ENCODE measurements at regions not wholly inside any gene's neighbourhood (a gene's known extent, or its start where the extent isn't known, plus 50 kb on each side); places are given as distances from the start of the nearest gene placed in this dataset.

GRCh38 chr11:101262258-101262657 is 132.6 kb upstream of the PGR start:
- no peak overlapping the region for H2AFZ ChIP-seq (ENCODE audit: low read depth, low read length)
- no peaks in the 10 kb centered on the region for H3K9me1 ChIP-seq (ENCODE audit: control insufficient read depth, insufficient read depth, low read length)
- H3K4me2 ChIP-seq (ENCODE audit: insufficient read depth, low read length), result no peak overlapping the region
- H3K27ac ChIP-seq (ENCODE audit: extremely low read depth, low read depth, low read length), result no peak overlapping the region
- no peaks in the 10 kb centered on the region for H3K27me3 ChIP-seq (ENCODE audit: control insufficient read depth in 2 of 2, insufficient read depth in 2 of 2, low read length in 2 of 2)
- DNase-seq (ENCODE audit: extremely low read depth in 1 of 4, low spot score in 3 of 4) (no peak), ATAC-seq (no peak), FAIRE-seq (no peak)
- BruUV-seq (replicated peaks), result no TSS peak
- no peaks in the 10 kb centered on the region for H4K20me1 ChIP-seq (replicated peaks; ENCODE audit: control insufficient read depth, insufficient read depth, low read length)
- no peaks in the 10 kb centered on the region for H3K4me1 ChIP-seq (replicated peaks in 1 of 2; ENCODE audit: control insufficient read depth in 2 of 2, insufficient read depth in 2 of 2, low read length in 2 of 2)
- H3K4me3 ChIP-seq, result no peak overlapping the region
- H3K9me3 ChIP-seq (replicated peaks; ENCODE audit: control insufficient read depth, insufficient read depth, low read depth, low read length), result no peaks in the 10 kb centered on the region
- POLR2A ChIA-PET, result no interaction called here
- no peaks in the 10 kb centered on the region for H3K36me3 ChIP-seq (ENCODE audit: control insufficient read depth, insufficient read depth, low read length)
- in situ Hi-C loops (cut with MboI), result no loop called here
- H3K9ac ChIP-seq (ENCODE audit: insufficient read depth in 1 of 2, low read depth in 2 of 2, low read length in 2 of 2), result no peak overlapping the region
- intact Hi-C loops (cut with micrococcal nuclease), result no loop called here
- no peak for TF ChIP-seq BRD9 (IDR thresholded peaks at IDR 0.05; ENCODE audit: low read depth, partially characterized antibody)
- no peak for TF ChIP-seq C11orf30 (IDR thresholded peaks at IDR 0.05; ENCODE audit: low read depth)
- TF ChIP-seq HDAC6 (IDR thresholded peaks at IDR 0.05; ENCODE audit: low read depth, low read length), result no peak
- TF ChIP-seq ZNF133 (CRISPR knock-in tag; IDR thresholded peaks at IDR 0.05), result no peak
- no peak for TF ChIP-seq ZNF217 (CRISPR knock-in tag; IDR thresholded peaks at IDR 0.05)
- TF ChIP-seq SREBF2 (CRISPR knock-in tag; IDR thresholded peaks at IDR 0.05), result no peak
- CTCF ChIA-PET (ENCODE audit: low intra/inter-chr PET ratio), result no interaction called here
- WGBS (ENCODE audit: insufficient coverage, low coverage, missing lambda C conversion rate), result 0% methylated on average over 1 of the region's 1 CpG
- no peaks in the 10 kb centered on the region for H3K79me2 ChIP-seq (ENCODE audit: control insufficient read depth, insufficient read depth, low read length)

- no peaks in the 10 kb centered on the region for H3K27me3 ChIP-seq (ENCODE audit: control insufficient read depth in 2 of 2, insufficient read depth in 2 of 2, low read length in 2 of 2)
- POLR2A ChIA-PET, result no interaction called here
- no peak for DNase-seq (ENCODE audit: extremely low read depth in 1 of 4, low spot score in 3 of 4)
- BruUV-seq (replicated peaks), result no TSS peak
- H3K27ac ChIP-seq (ENCODE audit: extremely low read depth, low read depth, low read length), result no peak overlapping the region
- CTCF ChIA-PET (ENCODE audit: low intra/inter-chr PET ratio), result no interaction called here
- no peaks in the 10 kb centered on the region for H3K9me1 ChIP-seq (ENCODE audit: control insufficient read depth, insufficient read depth, low read length)
- in situ Hi-C loops (cut with MboI), result no loop called here
- H3K4me2 ChIP-seq (ENCODE audit: insufficient read depth, low read length), result no peak overlapping the region
- H3K4me1 ChIP-seq (replicated peaks in 1 of 2; ENCODE audit: control insufficient read depth in 2 of 2, insufficient read depth in 2 of 2, low read length in 2 of 2), result no peaks in the 10 kb centered on the region
- no peaks in the 10 kb centered on the region for H3K36me3 ChIP-seq (ENCODE audit: control insufficient read depth, insufficient read depth, low read length)
- 4% methylated on average over 2 of the region's 2 CpGs for WGBS (ENCODE audit: insufficient coverage, low coverage, missing lambda C conversion rate)
- intact Hi-C loops (cut with micrococcal nuclease), result no loop called here
- H3K4me3 ChIP-seq, result no peak overlapping the region
- H2AFZ ChIP-seq (ENCODE audit: low read depth, low read length), result no peak overlapping the region
- no peak for FAIRE-seq
- H3K79me2 ChIP-seq (ENCODE audit: control insufficient read depth, insufficient read depth, low read length), result no peaks in the 10 kb centered on the region
- no peak overlapping the region for H3K9ac ChIP-seq (ENCODE audit: insufficient read depth in 1 of 2, low read depth in 2 of 2, low read length in 2 of 2)
- no peaks in the 10 kb centered on the region for H4K20me1 ChIP-seq (replicated peaks; ENCODE audit: control insufficient read depth, insufficient read depth, low read length)
- no peaks in the 10 kb centered on the region for H3K9me3 ChIP-seq (replicated peaks; ENCODE audit: control insufficient read depth, insufficient read depth, low read depth, low read length)
- ATAC-seq, result no peak
- TF ChIP-seq POLR2AphosphoS2 (IDR thresholded peaks at IDR 0.05; ENCODE audit: low read length) (no peak), ZC3H8 (IDR thresholded peaks at IDR 0.05) (no peak), RNF2 (IDR thresholded peaks at IDR 0.05) (no peak), SIN3A (IDR thresholded peaks at IDR 0.05; ENCODE audit: borderline replicate concordance in 2 of 2, control insufficient read depth in 1 of 2, low read depth in 2 of 2, low read length in 2 of 2) (no peak), SREBF2 (CRISPR knock-in tag; IDR thresholded peaks at IDR 0.05) (no peak), THAP12 (CRISPR knock-in tag; IDR thresholded peaks at IDR 0.05) (no peak), ZNF707 (CRISPR knock-in tag; conservative IDR thresholded peaks at IDR 0.05) (no peak), HIVEP1 (CRISPR knock-in tag; IDR thresholded peaks at IDR 0.05) (no peak), HDAC3 (IDR thresholded peaks at IDR 0.05; ENCODE audit: borderline replicate concordance, partially characterized antibody) (no peak), BRF2 (IDR thresholded peaks at IDR 0.05; ENCODE audit: borderline replicate concordance, insufficient read depth, insufficient read length) (no peak), ZNF780A (CRISPR knock-in tag; IDR thresholded peaks at IDR 0.05) (no peak)
Observed at GRCh38 chr11:101255036-101255435, 125.4 kb upstream of the PGR start.
